ENCODE measurements at regions not wholly inside any gene's neighbourhood (a gene's known extent, or its start where the extent isn't known, plus 50 kb on each side); places are given as distances from the start of the nearest gene placed in this dataset.

- TF ChIP-seq EZH2phosphoT487 (IDR thresholded peaks at IDR 0.05; ENCODE audit: borderline replicate concordance, low read length) (no peak), CTCF (IDR thresholded peaks at IDR 0.05; ENCODE audit: low read depth, low read length, poor library complexity, severe bottlenecking) (no peak)
Observed at GRCh38 chr17:411421-412120, 59.0 kb upstream of the RPH3AL start.
